T-helper 17 cell (primary cell): ENCODE measurements at regions not wholly inside any gene's neighbourhood (a gene's known extent, or its start where the extent isn't known, plus 50 kb on each side); places are given as distances from the start of the nearest gene placed in this dataset.

Experiments
- ATAC-seq: fragments of 150-1000 bp; cut with Tn5 transposase; 2 replicates; pipeline ENCODE4 v1.10.0; 2021; ENCODE audit warnings: mild to moderate bottlenecking, moderate library complexity
- DNase-seq, 3 donors: peaks; one replicate each; pipeline versions ENCODE4 v3.0.0 to v3.0.0-alpha.2; 2020 to 2021
- H3K9me3 ChIP-seq: one replicate; pipeline ENCODE4 v1.7.0; 2013; ENCODE audit warnings: low read length, mild to moderate bottlenecking; ENCODE audit not compliant: control insufficient read depth, poor library complexity, severe bottlenecking
- H3K27ac Mint-ChIP-seq: one replicate; pipeline ENCODE4 v1.8.0; 2022; ENCODE audit warnings: mild to moderate bottlenecking, moderate library complexity, mixed read lengths
- H3K27me3 Mint-ChIP-seq: one replicate; pipeline ENCODE4 v1.8.0; 2022; ENCODE audit warnings: mixed read lengths
- H3K36me3 Mint-ChIP-seq: one replicate; pipeline ENCODE4 v1.8.0; 2022; ENCODE audit warnings: low read depth, mixed read lengths
- H3K4me1 Mint-ChIP-seq: one replicate; pipeline ENCODE4 v1.8.0; 2022; ENCODE audit warnings: mild to moderate bottlenecking, mixed read lengths
- H3K4me3 Mint-ChIP-seq: one replicate; pipeline ENCODE4 v1.8.0; 2022; ENCODE audit warnings: mild to moderate bottlenecking, moderate library complexity, mixed read lengths

- no peaks in the 10 kb centered on the region for H3K36me3 Mint-ChIP-seq
- H3K27ac Mint-ChIP-seq, result no peak overlapping the region
- DNase-seq (no peak), ATAC-seq (no peak)
- no peaks in the 10 kb centered on the region for H3K9me3 ChIP-seq
- peaks cover 30% of the 10 kb centered on the region for H3K27me3 Mint-ChIP-seq
- no peak overlapping the region for H3K4me3 Mint-ChIP-seq
- no peaks in the 10 kb centered on the region for H3K4me1 Mint-ChIP-seq
These were observed 118.9 kb downstream of the DACT2 start for GRCh38 chr6:168200571-168201134.

- ATAC-seq (no peak), DNase-seq (no peak)
- peaks cover 45% of the 10 kb centered on the region for H3K27me3 Mint-ChIP-seq
- H3K27ac Mint-ChIP-seq, result no peak overlapping the region
- peaks cover 2% of the 10 kb centered on the region for H3K4me1 Mint-ChIP-seq
- no peaks in the 10 kb centered on the region for H3K9me3 ChIP-seq
- H3K36me3 Mint-ChIP-seq, result no peaks in the 10 kb centered on the region
- H3K4me3 Mint-ChIP-seq, result no peak overlapping the region
These were observed 119.5 kb upstream of the FRMD1 start for GRCh38 chr6:168198302-168199180.

GRCh38 chr6:168197636-168198301 lies 118.8 kb upstream of the FRMD1 start:
- H3K4me3 Mint-ChIP-seq, result no peak overlapping the region
- DNase-seq (no peak), ATAC-seq (no peak)
- no peaks in the 10 kb centered on the region for H3K9me3 ChIP-seq
- H3K27ac Mint-ChIP-seq, result no peak overlapping the region
- H3K4me1 Mint-ChIP-seq, result peaks cover 2% of the 10 kb centered on the region
- no peaks in the 10 kb centered on the region for H3K36me3 Mint-ChIP-seq
- H3K27me3 Mint-ChIP-seq, result peaks cover 48% of the 10 kb centered on the region

GRCh38 chr6:168196881-168197635 lies 118.0 kb upstream of the FRMD1 start:
- Mint-ChIP-seq H3K27me3 (peaks cover 50% of the 10 kb centered on the region), H3K4me1 (peaks cover 2% of the 10 kb centered on the region), H3K4me3 (no peak overlapping the region), H3K27ac (no peak overlapping the region), H3K36me3 (no peaks in the 10 kb centered on the region)
- ATAC-seq (no peak), DNase-seq (no peak)
- no peaks in the 10 kb centered on the region for H3K9me3 ChIP-seq

GRCh38 chr6:168196385-168196860 lies 117.4 kb upstream of the FRMD1 start:
- Mint-ChIP-seq H3K27me3 (peaks cover 51% of the 10 kb centered on the region), H3K36me3 (no peaks in the 10 kb centered on the region), H3K27ac (no peak overlapping the region), H3K4me1 (peaks cover 2% of the 10 kb centered on the region), H3K4me3 (no peak overlapping the region)
- no peak for ATAC-seq
- no peaks in the 10 kb centered on the region for H3K9me3 ChIP-seq
- DNase-seq, result no peak

- no peak for DNase-seq
- Mint-ChIP-seq H3K27ac (no peak overlapping the region), H3K36me3 (no peaks in the 10 kb centered on the region), H3K27me3 (peaks cover 56% of the 10 kb centered on the region), H3K4me3 (no peak overlapping the region), H3K4me1 (peaks cover 4% of the 10 kb centered on the region)
- H3K9me3 ChIP-seq, result no peaks in the 10 kb centered on the region
- ATAC-seq, result no peak
These were observed 116.7 kb upstream of the FRMD1 start for GRCh38 chr6:168195712-168196111.

GRCh38 chr6:168194732-168195567 lies 115.9 kb upstream of the FRMD1 start:
- H3K27me3 Mint-ChIP-seq, result peaks cover 52% of the 10 kb centered on the region

GRCh38 chr6:168193816-168194721 lies 115.1 kb upstream of the FRMD1 start:
- H3K9me3 ChIP-seq, result no peaks in the 10 kb centered on the region
- H3K27ac Mint-ChIP-seq, result no peak overlapping the region
- peaks cover 57% of the 10 kb centered on the region for H3K27me3 Mint-ChIP-seq
- H3K4me3 Mint-ChIP-seq, result no peak overlapping the region
- peaks cover 5% of the 10 kb centered on the region for H3K4me1 Mint-ChIP-seq
- no peak for DNase-seq
- no peaks in the 10 kb centered on the region for H3K36me3 Mint-ChIP-seq
- no peak for ATAC-seq

More at GRCh38 chr6:168194732-168195567, 115.9 kb upstream of the FRMD1 start:
- Mint-ChIP-seq H3K27ac (no peak overlapping the region), H3K36me3 (no peaks in the 10 kb centered on the region), H3K4me3 (no peak overlapping the region), H3K4me1 (peaks cover 5% of the 10 kb centered on the region)
- no peaks in the 10 kb centered on the region for H3K9me3 ChIP-seq
- DNase-seq, result no peak
- ATAC-seq, result no peak

- Mint-ChIP-seq H3K4me3 (no peak overlapping the region), H3K36me3 (no peaks in the 10 kb centered on the region), H3K27me3 (peaks cover 52% of the 10 kb centered on the region), H3K27ac (no peak overlapping the region), H3K4me1 (peaks cover 5% of the 10 kb centered on the region)
- no peaks in the 10 kb centered on the region for H3K9me3 ChIP-seq
- ATAC-seq (no peak), DNase-seq (no peak)
These were observed 114.1 kb upstream of the FRMD1 start for GRCh38 chr6:168192901-168193815.

- H3K9me3 ChIP-seq, result no peaks in the 10 kb centered on the region
- H3K36me3 Mint-ChIP-seq, result no peaks in the 10 kb centered on the region
- ATAC-seq (no peak), DNase-seq (no peak)
- H3K4me3 Mint-ChIP-seq, result no peak overlapping the region
- H3K27ac Mint-ChIP-seq, result no peak overlapping the region
- peaks cover 5% of the 10 kb centered on the region for H3K4me1 Mint-ChIP-seq
- peaks cover 52% of the 10 kb centered on the region for H3K27me3 Mint-ChIP-seq
These were observed 113.3 kb upstream of the FRMD1 start for GRCh38 chr6:168192195-168192900.
